DND-41 (cell line): ENCODE measurements at regions not wholly inside any gene's neighbourhood (a gene's known extent, or its start where the extent isn't known, plus 50 kb on each side); places are given as distances from the start of the nearest gene placed in this dataset.
A peak's percentile ranks its signal among the peaks of the same experiment; 100 is the strongest.
"Not testable (repeated sequence)": the region's sequence is repeated elsewhere in the genome, so short reads cannot be mapped to it uniquely, and the experiment has no call there.

Experiments
- ATAC-seq: fragments of 200-7000 bp; cut with Tn5 transposase; 3 replicates; pipeline ENCODE4 v1.9.1; 2021; ENCODE audit warnings: low read depth; ENCODE audit not compliant: insufficient read depth
- DNase-seq: peaks from one replicate; pipeline ENCODE4 v3.0.0-alpha.2; 2020
- H2AFZ ChIP-seq: 2 replicates; pipeline ENCODE4 v1.6.0; 2012; ENCODE audit warnings: low read depth, low read length
- H3K27ac ChIP-seq: 2 replicates; pipeline ENCODE4 v1.5.1; 2012; ENCODE audit warnings: low read length, inconsistent platforms
- H3K27me3 ChIP-seq: fragments of 200-600 bp; sonication (generic); 2 replicates; pipeline ENCODE4 v1.6.0; 2012; ENCODE audit warnings: low read length, mild to moderate bottlenecking, inconsistent platforms; ENCODE audit not compliant: insufficient read depth, poor library complexity
- H3K36me3 ChIP-seq: 2 replicates; pipeline ENCODE4 v1.5.1; 2012; ENCODE audit warnings: low read length, inconsistent platforms; ENCODE audit not compliant: insufficient read depth
- H3K4me1 ChIP-seq: 2 replicates; pipeline ENCODE4 v1.5.1; 2012; ENCODE audit warnings: mild to moderate bottlenecking, low read length; ENCODE audit not compliant: insufficient read depth
- H3K4me2 ChIP-seq: 2 replicates; pipeline ENCODE4 v1.6.0; 2012; ENCODE audit warnings: mild to moderate bottlenecking, moderate library complexity, low read length, inconsistent platforms; ENCODE audit not compliant: insufficient read depth
- H3K4me3 ChIP-seq, 2 experiments: fragments of 200-600 bp in 1 of 2; shearing (Covaris generic) in 1 of 2; 2 replicates each; pipeline ENCODE4 v1.5.1; 2012 to 2016; ENCODE audit warnings: inconsistent platforms in 2 of 2, low read length in 2 of 2, mild to moderate bottlenecking in 2 of 2, low read depth in 1 of 2, moderate library complexity in 1 of 2
- H3K79me2 ChIP-seq: 2 replicates; pipeline ENCODE4 v1.6.0; 2012; ENCODE audit warnings: low read length, inconsistent platforms; ENCODE audit not compliant: insufficient read depth
- H3K9ac ChIP-seq: 2 replicates; pipeline ENCODE4 v1.6.0; 2012; ENCODE audit warnings: low read depth, mild to moderate bottlenecking, inconsistent platforms, low read length, moderate library complexity
- H3K9me3 ChIP-seq: 2 replicates; pipeline ENCODE4 v1.5.1; 2012; ENCODE audit warnings: low read length, moderate library complexity, mild to moderate bottlenecking, inconsistent platforms; ENCODE audit not compliant: insufficient read depth, severe bottlenecking
- H4K20me1 ChIP-seq: 2 replicates; pipeline ENCODE4 v1.6.0; 2012; ENCODE audit warnings: low read length; ENCODE audit not compliant: insufficient read depth
- CTCF ChIP-seq: IDR thresholded peaks from 2 replicates; pipeline ENCODE4 v1.5.1; 2012; ENCODE audit warnings: borderline replicate concordance, low read length, moderate library complexity, mild to moderate bottlenecking; ENCODE audit not compliant: poor library complexity, severe bottlenecking; ENCODE audit errors: extremely low read depth
- EZH2 ChIP-seq: IDR thresholded peaks from 3 replicates; pipeline ENCODE4 v1.6.1; 2012; ENCODE audit warnings: borderline replicate concordance, low read depth, mild to moderate bottlenecking, moderate library complexity, low read length, inconsistent platforms; ENCODE audit not compliant: severe bottlenecking

- H3K4me3 ChIP-seq, result no peak overlapping the region
- DNase-seq (peak; percentile 26), ATAC-seq (peak; percentile 78)
- H3K9me3 ChIP-seq, result no peaks in the 10 kb centered on the region
- H3K4me2 ChIP-seq, result no peak overlapping the region; the same call in 1 of the 2 replicates
- H3K27ac ChIP-seq, result no peak overlapping the region
- peaks cover 10% of the 10 kb centered on the region for H3K4me1 ChIP-seq
- no peak overlapping the region for H3K9ac ChIP-seq
- H3K36me3 ChIP-seq, result no peaks in the 10 kb centered on the region
- H3K79me2 ChIP-seq, result no peaks in the 10 kb centered on the region
- no peaks in the 10 kb centered on the region for H4K20me1 ChIP-seq
- TF ChIP-seq CTCF (no peak), EZH2 (no peak)
- peak overlapping the region; percentile 34; the same call in 1 of the 2 replicates for H2AFZ ChIP-seq
- no peaks in the 10 kb centered on the region for H3K27me3 ChIP-seq
Observed at GRCh38 chr7:106744563-106745091, 83.7 kb upstream of the CCDC71L start.

DNA sequence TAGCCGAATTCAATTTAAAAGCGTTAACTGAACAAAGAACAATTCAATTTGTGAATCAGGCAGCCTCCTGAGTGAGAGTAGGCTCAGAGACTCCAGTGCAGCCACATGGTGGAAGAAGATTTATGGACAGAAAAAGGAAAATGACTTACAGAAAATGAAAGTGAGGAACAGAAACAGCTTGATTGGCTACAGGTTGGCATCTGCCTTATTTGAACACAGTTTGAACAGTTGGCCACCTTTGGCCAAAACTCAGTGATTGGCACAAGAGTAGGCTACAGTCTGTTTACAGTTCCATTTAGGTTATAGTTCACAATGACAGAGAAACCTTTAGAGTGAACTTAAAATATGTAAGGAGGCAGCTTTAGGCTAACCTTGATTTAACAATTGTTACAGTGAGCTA lies 86.3 kb upstream of the CCDC71L start:
- H3K4me2 ChIP-seq, result not testable (repeated sequence)

GRCh38 chr7:106747804-106748203 lies 86.8 kb upstream of the CCDC71L start:
- Histone ChIP-seq H3K27me3 (no peaks in the 10 kb centered on the region), H4K20me1 (no peaks in the 10 kb centered on the region), H3K9me3 (no peaks in the 10 kb centered on the region), H3K4me1 (peaks cover 10% of the 10 kb centered on the region), H3K79me2 (no peaks in the 10 kb centered on the region), H3K27ac (no peak overlapping the region), H2AFZ (no peak overlapping the region), H3K4me3 (no peak overlapping the region), H3K9ac (no peak overlapping the region), H3K36me3 (no peaks in the 10 kb centered on the region), H3K4me2 (no peak overlapping the region)
- DNase-seq (no peak), ATAC-seq (no peak)
- TF ChIP-seq EZH2 (no peak), CTCF (no peak)

More for the DNA sequence above, 86.3 kb upstream of the CCDC71L start:
- H3K79me2 ChIP-seq, H3K36me3 ChIP-seq, H3K9me3 ChIP-seq, H3K27ac ChIP-seq, ATAC-seq, H2AFZ ChIP-seq, H3K27me3 ChIP-seq, H4K20me1 ChIP-seq, H3K4me3 ChIP-seq, DNase-seq, H3K4me1 ChIP-seq, H3K9ac ChIP-seq: not testable (repeated sequence)

DNA sequence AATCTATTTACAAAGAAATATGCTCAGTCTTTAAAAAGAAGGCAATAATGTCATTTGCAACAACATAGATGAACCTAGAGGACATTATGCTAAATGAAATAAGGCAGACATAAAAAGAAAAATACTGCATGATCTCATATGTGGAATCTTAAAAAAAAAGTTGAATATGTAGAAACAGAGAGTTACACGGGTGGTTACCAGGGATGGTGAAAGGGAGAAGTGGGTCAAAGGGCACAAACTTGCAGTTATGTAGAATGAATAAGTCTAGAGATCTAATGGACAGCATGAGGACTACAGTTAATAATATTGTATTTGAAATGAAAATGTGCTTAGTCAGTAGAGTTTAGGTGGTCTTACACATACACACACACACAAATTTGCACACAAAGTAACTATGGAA lies 88.2 kb upstream of the CCDC71L start:
- Histone ChIP-seq H3K27me3 (no peaks in the 10 kb centered on the region), H3K27ac (no peak overlapping the region), H2AFZ (no peak overlapping the region), H3K4me2 (no peak overlapping the region), H4K20me1 (no peaks in the 10 kb centered on the region), H3K4me1 (peaks cover 10% of the 10 kb centered on the region), H3K9ac (no peak overlapping the region), H3K36me3 (no peaks in the 10 kb centered on the region), H3K4me3 (no peak overlapping the region), H3K9me3 (no peaks in the 10 kb centered on the region), H3K79me2 (no peaks in the 10 kb centered on the region)
- DNase-seq (no peak), ATAC-seq (no peak)
- TF ChIP-seq EZH2, result no peak
- no peak for TF ChIP-seq CTCF
